Cardiac muscle cell (in vitro differentiated cells and primary cell): ENCODE measurements at regions not wholly inside any gene's neighbourhood (a gene's known extent, or its start where the extent isn't known, plus 50 kb on each side); places are given as distances from the start of the nearest gene placed in this dataset.
"Not testable (repeated sequence)": the region's sequence is repeated elsewhere in the genome, so short reads cannot be mapped to it uniquely, and the experiment has no call there.

Source experiments
- DNase-seq, 2 donors: peaks; one replicate each; pipeline versions ENCODE4 v3.0.0 to v3.0.0-alpha.2; 2010 to 2017; ENCODE audit warnings: low read depth in 1 of 2, low spot score in 1 of 2
- H3K27ac ChIP-seq: fragments of 200-600 bp; sonication (generic); 2 replicates; pipeline ENCODE4 v1.5.1; 2016
- H3K27me3 ChIP-seq: fragments of 200-600 bp; sonication (generic); 2 replicates; pipeline ENCODE4 v1.6.0; 2016; ENCODE audit warnings: control low read depth
- H3K36me3 ChIP-seq: fragments of 200-600 bp; sonication (generic); 2 replicates; pipeline ENCODE4 v1.5.1; 2016; ENCODE audit warnings: control low read depth
- H3K4me1 ChIP-seq: fragments of 200-600 bp; sonication (generic); 2 replicates; pipeline ENCODE4 v1.8.1; 2017; ENCODE audit warnings: low read depth, mild to moderate bottlenecking, mixed run types
- H3K4me3 ChIP-seq: fragments of 200-600 bp; sonication (generic); 2 replicates; pipeline ENCODE4 v1.5.1; 2016; ENCODE audit warnings: mild to moderate bottlenecking
- H3K9me3 ChIP-seq: fragments of 200-600 bp; sonication (generic); 2 replicates; pipeline ENCODE4 v1.5.1; 2017; ENCODE audit warnings: low read depth, mild to moderate bottlenecking, control low read depth
- CTCF ChIP-seq: IDR thresholded peaks from 2 replicates; pipeline ENCODE4 v1.5.1; 2012; ENCODE audit warnings: low read depth, mild to moderate bottlenecking, low read length

GRCh38 chr6:94785514-94785913 is 791.8 kb upstream of the MANEA start:
- no peaks in the 10 kb centered on the region for H3K4me1 ChIP-seq
- no peak overlapping the region for H3K27ac ChIP-seq
- no peaks in the 10 kb centered on the region for H3K9me3 ChIP-seq
- no peak for DNase-seq
- no peaks in the 10 kb centered on the region for H3K36me3 ChIP-seq
- TF ChIP-seq CTCF = no peak
- no peaks in the 10 kb centered on the region for H3K27me3 ChIP-seq
- no peak overlapping the region for H3K4me3 ChIP-seq

GRCh38 chr6:94785081-94785480 is 792.3 kb upstream of the MANEA start:
- H3K27ac ChIP-seq, H3K9me3 ChIP-seq, DNase-seq, H3K4me3 ChIP-seq, H3K4me1 ChIP-seq, H3K27me3 ChIP-seq, H3K36me3 ChIP-seq: not testable (repeated sequence)

- Histone ChIP-seq H3K4me1 (no peaks in the 10 kb centered on the region), H3K36me3 (no peaks in the 10 kb centered on the region), H3K4me3 (no peak overlapping the region), H3K27ac (no peak overlapping the region), H3K27me3 (no peaks in the 10 kb centered on the region), H3K9me3 (no peaks in the 10 kb centered on the region)
- no peak for DNase-seq
- no peak for TF ChIP-seq CTCF
Measured at GRCh38 chr6:94769197-94769596, 808.1 kb upstream of the MANEA start.

GRCh38 chr6:94751641-94752329 is 825.5 kb upstream of the MANEA start:
- no peaks in the 10 kb centered on the region for H3K9me3 ChIP-seq
- no peaks in the 10 kb centered on the region for H3K4me1 ChIP-seq
- H3K4me3 ChIP-seq = no peak overlapping the region
- no peaks in the 10 kb centered on the region for H3K27me3 ChIP-seq
- TF ChIP-seq CTCF = no peak
- H3K36me3 ChIP-seq = no peaks in the 10 kb centered on the region
- no peak overlapping the region for H3K27ac ChIP-seq
- no peak for DNase-seq

- DNase-seq = no peak
Measured at GRCh38 chr6:94736236-94736635, 841.1 kb upstream of the MANEA start.

More at GRCh38 chr6:94736236-94736635, 841.1 kb upstream of the MANEA start:
- Histone ChIP-seq H3K27ac (no peak overlapping the region), H3K9me3 (no peaks in the 10 kb centered on the region), H3K4me1 (no peaks in the 10 kb centered on the region), H3K36me3 (no peaks in the 10 kb centered on the region), H3K4me3 (no peak overlapping the region), H3K27me3 (no peaks in the 10 kb centered on the region)
- no peak for TF ChIP-seq CTCF
